ENCODE measurements at regions not wholly inside any gene's neighbourhood (a gene's known extent, or its start where the extent isn't known, plus 50 kb on each side); places are given as distances from the start of the nearest gene placed in this dataset.

DNA sequence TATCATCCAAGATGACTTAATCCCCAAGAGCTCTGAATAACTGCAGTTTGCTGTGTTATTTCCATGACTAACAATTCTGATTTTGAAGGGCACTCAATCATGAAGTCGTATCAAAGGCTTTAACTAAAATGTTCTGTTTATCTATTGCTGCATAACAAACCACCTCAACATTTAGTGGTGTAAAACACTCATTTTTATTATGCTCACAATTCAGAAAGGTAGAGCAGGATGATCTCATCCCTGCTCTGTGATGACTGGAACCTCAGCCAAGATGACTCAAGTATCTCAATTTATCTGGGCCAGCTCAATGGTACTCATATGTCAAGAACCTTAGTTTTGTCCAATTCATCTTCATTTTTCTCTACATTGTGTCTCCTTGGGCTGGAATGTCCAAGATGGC is 451.1 kb downstream of the PPARGC1A start:
- H4K20me1 ChIP-seq (ENCODE audit: control insufficient read depth, insufficient read depth, low read length, poor library complexity, severe bottlenecking) = no peaks in the 10 kb centered on the region
- Mint-ChIP-seq H3K27me3 (no peaks in the 10 kb centered on the region), H3K9me3 (ENCODE audit: insufficient read depth) (peaks cover 11% of the 10 kb centered on the region), H3K4me3 (no peak overlapping the region), H3K27ac (no peak overlapping the region), H3K4me1 (no peaks in the 10 kb centered on the region)
- no peaks in the 10 kb centered on the region for H3K27me3 ChIP-seq (replicated peaks in 1 of 4; ENCODE audit: control extremely low read depth in 1 of 4, control insufficient read depth in 3 of 4, insufficient read depth in 4 of 4, low read length in 3 of 4)
- no peak overlapping the region for H3K4me2 ChIP-seq (replicated peaks; ENCODE audit: low read depth, low read length, poor library complexity, severe bottlenecking)
- intact Hi-C loops (cut with micrococcal nuclease) = no loop called here
- no peaks in the 10 kb centered on the region for H3K36me3 ChIP-seq (replicated peaks in 1 of 2; ENCODE audit: control extremely low read depth in 1 of 2, control insufficient read depth in 1 of 2, extremely low read depth in 1 of 2, insufficient read depth in 2 of 2, low read length in 1 of 2)
- peaks cover 0 to 6% (median 0%) of the 10 kb centered on the region in 3 donors for H3K9me3 ChIP-seq (ENCODE audit: control extremely low read depth in 1 of 3, control insufficient read depth in 2 of 3, insufficient read depth in 1 of 3, low read length in 2 of 3)
- no peak for TF ChIP-seq CTCF (IDR thresholded peaks at IDR 0.05)
- POLR2A ChIA-PET = no interaction called here
- H3K79me2 ChIP-seq (ENCODE audit: control insufficient read depth, insufficient read depth, low read length) = no peaks in the 10 kb centered on the region
- DNase-seq (no peak), ATAC-seq (ENCODE audit: low read depth) (no peak)
- H3K9ac ChIP-seq (ENCODE audit: low read length) = no peak overlapping the region
- no peak overlapping the region for H3K27ac ChIP-seq (ENCODE audit: low read length in 2 of 2)
- no peak overlapping the region for H3K4me3 ChIP-seq (ENCODE audit: control extremely low read depth in 1 of 5, extremely low read depth in 1 of 5, insufficient read depth in 1 of 5, low read depth in 2 of 5, low read length in 4 of 5)
- WGBS (ENCODE audit: insufficient coverage) = no CpG with 5 or more reads among the region's 1 CpG
- CTCF ChIA-PET = no interaction called here
- no peak overlapping the region for H2AFZ ChIP-seq (ENCODE audit: insufficient read depth, low read depth, low read length, poor library complexity, severe bottlenecking)
- no peaks in the 10 kb centered on the region for H3K4me1 ChIP-seq (ENCODE audit: control insufficient read depth in 2 of 2, insufficient read depth in 2 of 2, low read length in 2 of 2)

GRCh38 chr4:23429497-23429896 is 460.4 kb downstream of the PPARGC1A start:
- no peak overlapping the region for H3K4me3 ChIP-seq (ENCODE audit: control extremely low read depth in 1 of 5, extremely low read depth in 1 of 5, insufficient read depth in 1 of 5, low read depth in 2 of 5, low read length in 4 of 5)
- no peaks in the 10 kb centered on the region for H3K79me2 ChIP-seq (ENCODE audit: control insufficient read depth, insufficient read depth, low read length)
- no peak overlapping the region for H3K27ac ChIP-seq (ENCODE audit: low read length in 2 of 2)
- H3K4me3 Mint-ChIP-seq = no peak overlapping the region
- ChIA-PET POLR2A (no interaction called here), CTCF (no interaction called here)
- H3K36me3 ChIP-seq (replicated peaks in 1 of 2; ENCODE audit: control extremely low read depth in 1 of 2, control insufficient read depth in 1 of 2, extremely low read depth in 1 of 2, insufficient read depth in 2 of 2, low read length in 1 of 2) = no peaks in the 10 kb centered on the region
- no peaks in the 10 kb centered on the region for H4K20me1 ChIP-seq (ENCODE audit: control insufficient read depth, insufficient read depth, low read length, poor library complexity, severe bottlenecking)
- no peak overlapping the region for H2AFZ ChIP-seq (ENCODE audit: insufficient read depth, low read depth, low read length, poor library complexity, severe bottlenecking)
- H3K4me2 ChIP-seq (replicated peaks; ENCODE audit: low read depth, low read length, poor library complexity, severe bottlenecking) = no peak overlapping the region
- no peak overlapping the region for H3K27ac Mint-ChIP-seq
- TF ChIP-seq CTCF (IDR thresholded peaks at IDR 0.05) (no peak), EZH2 (IDR thresholded peaks at IDR 0.05; ENCODE audit: borderline replicate concordance, insufficient read depth, low read depth, low read length, poor library complexity, severe bottlenecking) (no peak)
- no peaks in the 10 kb centered on the region for H3K4me1 ChIP-seq (ENCODE audit: control insufficient read depth in 2 of 2, insufficient read depth in 2 of 2, low read length in 2 of 2)
- H3K27me3 Mint-ChIP-seq = no peaks in the 10 kb centered on the region
- H3K9ac ChIP-seq (ENCODE audit: low read length) = no peak overlapping the region
- H3K4me1 Mint-ChIP-seq = no peaks in the 10 kb centered on the region
- H3K9me3 ChIP-seq (ENCODE audit: control extremely low read depth in 1 of 3, control insufficient read depth in 2 of 3, insufficient read depth in 1 of 3, low read length in 2 of 3) = no peaks in the 10 kb centered on the region
- ATAC-seq (ENCODE audit: low read depth) (no peak), DNase-seq (no peak)
- intact Hi-C loops (cut with micrococcal nuclease) = no loop called here
- no peaks in the 10 kb centered on the region for H3K27me3 ChIP-seq (replicated peaks in 1 of 4; ENCODE audit: control extremely low read depth in 1 of 4, control insufficient read depth in 3 of 4, insufficient read depth in 4 of 4, low read length in 3 of 4)
- peaks cover 7% of the 10 kb centered on the region for H3K9me3 Mint-ChIP-seq (ENCODE audit: insufficient read depth)
